KMS-11 (cell line): ENCODE measurements at regions not wholly inside any gene's neighbourhood (a gene's known extent, or its start where the extent isn't known, plus 50 kb on each side); places are given as distances from the start of the nearest gene placed in this dataset.
A peak's percentile ranks its signal among the peaks of the same experiment; 100 is the strongest.

ENCODE experiments used
- H2AFZ ChIP-seq: fragments of 200-600 bp; sonication (generic); 2 replicates; pipeline ENCODE4 v1.6.1; 2016; ENCODE audit warnings: antibody characterized with exemption, mixed run types, low read depth
- H3K27ac ChIP-seq: fragments of 200-600 bp; sonication (generic); 2 replicates; pipeline ENCODE4 v1.6.1; 2016; ENCODE audit warnings: mild to moderate bottlenecking, mixed run types
- H3K27me3 ChIP-seq: fragments of 200-600 bp; sonication (generic); 2 replicates; pipeline ENCODE4 v1.6.1; 2017; ENCODE audit warnings: mild to moderate bottlenecking, low read depth, mixed run types, moderate library complexity; ENCODE audit not compliant: insufficient read depth
- H3K36me3 ChIP-seq: fragments of 200-600 bp; sonication (generic); 2 replicates; pipeline ENCODE4 v1.6.1; 2017; ENCODE audit warnings: mild to moderate bottlenecking, mixed run types; ENCODE audit not compliant: insufficient read depth
- H3K4me1 ChIP-seq: fragments of 200-600 bp; sonication (generic); 2 replicates; pipeline ENCODE4 v1.6.1; 2016; ENCODE audit warnings: mild to moderate bottlenecking, low read depth, mixed run types; ENCODE audit not compliant: poor library complexity, severe bottlenecking
- H3K4me2 ChIP-seq: fragments of 200-600 bp; sonication (generic); 2 replicates; pipeline ENCODE4 v1.7.0; 2016; ENCODE audit warnings: mild to moderate bottlenecking, mixed run types
- H3K4me3 ChIP-seq: fragments of 200-600 bp; sonication (generic); IDR thresholded peaks from 2 replicates; pipeline ENCODE4 v1.6.1; 2017; ENCODE audit warnings: low read depth, low read length, mixed read lengths; ENCODE audit not compliant: insufficient read depth
- H3K79me2 ChIP-seq: fragments of 200-600 bp; sonication (generic); 2 replicates; pipeline ENCODE4 v1.6.1; 2016; ENCODE audit warnings: low read depth, mixed run types; ENCODE audit not compliant: insufficient read depth
- H3K9ac ChIP-seq: fragments of 200-600 bp; sonication (generic); 2 replicates; pipeline ENCODE4 v1.6.1; 2016; ENCODE audit warnings: mild to moderate bottlenecking, mixed run types
- H4K20me1 ChIP-seq: fragments of 200-600 bp; sonication (generic); 2 replicates; pipeline ENCODE4 v1.6.1; 2016; ENCODE audit warnings: mild to moderate bottlenecking, mixed run types; ENCODE audit not compliant: insufficient read depth
- TF ChIP-seq, protein P1 (sequence below): fragments of 200-600 bp; sonication (generic); conservative IDR thresholded peaks from 2 replicates; pipeline ENCODE4 v1.6.1; 2017; ENCODE audit warnings: low read depth, mild to moderate bottlenecking, antibody characterized with exemption, low read length, moderate library complexity, mixed read lengths

- H3K27me3 ChIP-seq, result no peaks in the 10 kb centered on the region
- peaks cover 19% of the 10 kb centered on the region for H3K4me1 ChIP-seq
- H2AFZ ChIP-seq, result no peak overlapping the region
- no peak overlapping the region for H3K27ac ChIP-seq
- H3K9ac ChIP-seq, result no peak overlapping the region
- no peaks in the 10 kb centered on the region for H3K79me2 ChIP-seq
- no peaks in the 10 kb centered on the region for H4K20me1 ChIP-seq
- H3K36me3 ChIP-seq, result no peaks in the 10 kb centered on the region
- TF ChIP-seq, protein P1, sequence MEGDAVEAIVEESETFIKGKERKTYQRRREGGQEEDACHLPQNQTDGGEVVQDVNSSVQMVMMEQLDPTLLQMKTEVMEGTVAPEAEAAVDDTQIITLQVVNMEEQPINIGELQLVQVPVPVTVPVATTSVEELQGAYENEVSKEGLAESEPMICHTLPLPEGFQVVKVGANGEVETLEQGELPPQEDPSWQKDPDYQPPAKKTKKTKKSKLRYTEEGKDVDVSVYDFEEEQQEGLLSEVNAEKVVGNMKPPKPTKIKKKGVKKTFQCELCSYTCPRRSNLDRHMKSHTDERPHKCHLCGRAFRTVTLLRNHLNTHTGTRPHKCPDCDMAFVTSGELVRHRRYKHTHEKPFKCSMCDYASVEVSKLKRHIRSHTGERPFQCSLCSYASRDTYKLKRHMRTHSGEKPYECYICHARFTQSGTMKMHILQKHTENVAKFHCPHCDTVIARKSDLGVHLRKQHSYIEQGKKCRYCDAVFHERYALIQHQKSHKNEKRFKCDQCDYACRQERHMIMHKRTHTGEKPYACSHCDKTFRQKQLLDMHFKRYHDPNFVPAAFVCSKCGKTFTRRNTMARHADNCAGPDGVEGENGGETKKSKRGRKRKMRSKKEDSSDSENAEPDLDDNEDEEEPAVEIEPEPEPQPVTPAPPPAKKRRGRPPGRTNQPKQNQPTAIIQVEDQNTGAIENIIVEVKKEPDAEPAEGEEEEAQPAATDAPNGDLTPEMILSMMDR, result no peak
- H3K4me2 ChIP-seq, result peak overlapping the region; percentile 15; the same call in 1 of the 2 replicates
- H3K4me3 ChIP-seq, result no peak overlapping the region
These were observed 435.8 kb upstream of the CPEB2 start for GRCh38 chr4:14566518-14566917.

GRCh38 chr4:14568351-14568750 lies 433.9 kb upstream of the CPEB2 start:
- TF ChIP-seq, protein P1, result no peak
- no peak overlapping the region for H3K4me2 ChIP-seq
- H3K9ac ChIP-seq, result no peak overlapping the region
- H4K20me1 ChIP-seq, result no peaks in the 10 kb centered on the region
- H3K79me2 ChIP-seq, result no peaks in the 10 kb centered on the region
- no peak overlapping the region for H3K4me3 ChIP-seq
- H2AFZ ChIP-seq, result no peak overlapping the region
- no peaks in the 10 kb centered on the region for H3K27me3 ChIP-seq
- H3K36me3 ChIP-seq, result no peaks in the 10 kb centered on the region
- H3K27ac ChIP-seq, result no peak overlapping the region
- H3K4me1 ChIP-seq, result peaks cover 19% of the 10 kb centered on the region

- no peaks in the 10 kb centered on the region for H3K27me3 ChIP-seq
- H3K4me2 ChIP-seq, result no peak overlapping the region
- H3K4me3 ChIP-seq, result no peak overlapping the region
- TF ChIP-seq, protein P1, result no peak
- no peaks in the 10 kb centered on the region for H3K36me3 ChIP-seq
- no peak overlapping the region for H2AFZ ChIP-seq
- no peaks in the 10 kb centered on the region for H3K79me2 ChIP-seq
- no peaks in the 10 kb centered on the region for H4K20me1 ChIP-seq
- no peak overlapping the region for H3K9ac ChIP-seq
- no peak overlapping the region for H3K27ac ChIP-seq
- no peaks in the 10 kb centered on the region for H3K4me1 ChIP-seq
These were observed 427.0 kb upstream of the CPEB2 start for GRCh38 chr4:14575289-14575688.

GRCh38 chr4:14575919-14576318 lies 426.4 kb upstream of the CPEB2 start:
- Histone ChIP-seq H4K20me1 (no peaks in the 10 kb centered on the region), H3K79me2 (no peaks in the 10 kb centered on the region), H3K27ac (no peak overlapping the region), H3K4me3 (no peak overlapping the region), H3K27me3 (no peaks in the 10 kb centered on the region), H2AFZ (no peak overlapping the region), H3K9ac (no peak overlapping the region), H3K36me3 (no peaks in the 10 kb centered on the region), H3K4me1 (no peaks in the 10 kb centered on the region), H3K4me2 (no peak overlapping the region)
- TF ChIP-seq, protein P1, result no peak
